ENCODE measurements at regions not wholly inside any gene's neighbourhood (a gene's known extent, or its start where the extent isn't known, plus 50 kb on each side); places are given as distances from the start of the nearest gene placed in this dataset.

DNA sequence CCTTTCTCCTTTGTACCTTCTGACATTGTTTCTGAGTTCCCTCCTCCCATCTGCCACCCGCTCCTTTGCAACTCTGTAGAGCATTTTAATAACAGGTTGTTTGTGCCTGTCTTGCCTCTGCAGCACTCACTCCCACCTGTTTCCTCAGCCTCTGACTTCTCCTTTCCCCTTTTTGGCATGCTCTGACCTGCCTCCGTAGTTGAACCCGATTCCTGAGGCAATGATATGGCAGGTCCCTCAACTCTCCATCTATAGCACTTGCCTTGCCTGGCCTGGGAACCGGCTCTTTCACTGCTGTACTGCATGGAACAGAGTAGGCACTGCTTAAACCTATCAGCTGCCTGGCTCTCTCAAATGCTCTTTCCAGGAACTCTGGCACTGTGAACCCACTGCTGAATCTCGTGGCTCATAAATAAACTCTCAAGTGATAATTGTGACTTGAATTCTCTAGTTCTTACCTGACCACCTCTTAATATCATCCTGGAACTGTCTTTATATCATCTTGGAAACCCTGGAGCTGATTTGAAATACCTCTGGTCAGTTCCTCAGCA lies 50.3 kb downstream of the UTRN start:
- no peak for DNase-seq

DNA sequence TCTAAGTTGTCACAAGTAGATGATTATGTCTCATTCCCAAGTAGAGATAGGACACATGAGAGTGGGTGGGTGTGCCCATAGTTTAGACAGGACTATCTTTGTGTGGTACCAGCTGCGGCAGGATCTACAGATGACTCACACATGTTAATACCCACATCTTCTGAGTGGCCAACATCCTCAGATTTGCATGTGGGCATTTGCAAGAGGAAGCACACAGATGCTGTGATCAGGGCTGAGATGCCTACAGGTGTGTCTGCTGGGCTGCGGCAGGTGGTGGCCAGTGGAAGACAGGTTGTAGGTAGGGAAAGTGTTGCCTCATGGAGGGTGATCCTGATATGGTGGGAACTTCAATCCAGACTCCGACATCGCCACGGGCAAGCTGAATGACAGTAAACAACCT lies 50.8 kb downstream of the UTRN start:
- DNase-seq: no peak

DNA sequence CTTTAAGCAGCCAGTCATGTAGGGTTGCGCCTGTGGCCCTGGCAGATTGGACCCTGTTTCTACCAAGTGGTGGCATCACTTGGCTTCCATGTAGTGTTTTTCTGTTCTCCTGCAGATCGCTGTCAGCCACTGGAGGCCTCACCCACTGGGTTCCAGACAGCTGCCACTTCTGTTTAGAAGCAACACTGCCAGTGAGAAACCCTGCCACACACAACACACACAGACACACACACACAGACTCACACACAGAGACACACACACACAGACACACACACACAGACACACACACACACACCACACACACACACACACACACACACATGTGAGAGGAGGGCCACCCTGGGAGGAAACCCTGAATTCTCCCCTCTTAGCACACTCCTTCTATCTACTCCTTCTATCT lies 51.8 kb downstream of the UTRN start:
- no peak for DNase-seq

DNA sequence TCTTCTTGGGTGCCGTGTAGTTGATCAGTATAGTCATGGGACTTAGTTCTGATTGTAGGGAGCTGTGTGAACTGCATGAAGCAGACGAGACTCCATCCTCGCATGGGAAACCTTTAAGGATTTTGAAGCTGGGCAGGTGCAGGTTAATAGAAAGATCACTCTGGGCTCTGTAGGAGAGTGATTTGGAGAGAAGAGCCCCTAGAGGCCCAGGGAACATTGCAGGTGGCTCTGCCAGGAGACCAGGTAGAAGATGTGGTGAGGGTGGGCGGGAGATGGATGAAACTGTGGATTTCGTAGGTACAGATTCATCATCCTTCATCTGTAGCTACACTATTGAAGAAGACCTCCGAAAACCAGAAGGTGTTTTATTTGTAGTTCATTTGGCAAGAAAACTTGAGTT lies 53.3 kb downstream of the UTRN start:
- DNase-seq: no peak

DNA sequence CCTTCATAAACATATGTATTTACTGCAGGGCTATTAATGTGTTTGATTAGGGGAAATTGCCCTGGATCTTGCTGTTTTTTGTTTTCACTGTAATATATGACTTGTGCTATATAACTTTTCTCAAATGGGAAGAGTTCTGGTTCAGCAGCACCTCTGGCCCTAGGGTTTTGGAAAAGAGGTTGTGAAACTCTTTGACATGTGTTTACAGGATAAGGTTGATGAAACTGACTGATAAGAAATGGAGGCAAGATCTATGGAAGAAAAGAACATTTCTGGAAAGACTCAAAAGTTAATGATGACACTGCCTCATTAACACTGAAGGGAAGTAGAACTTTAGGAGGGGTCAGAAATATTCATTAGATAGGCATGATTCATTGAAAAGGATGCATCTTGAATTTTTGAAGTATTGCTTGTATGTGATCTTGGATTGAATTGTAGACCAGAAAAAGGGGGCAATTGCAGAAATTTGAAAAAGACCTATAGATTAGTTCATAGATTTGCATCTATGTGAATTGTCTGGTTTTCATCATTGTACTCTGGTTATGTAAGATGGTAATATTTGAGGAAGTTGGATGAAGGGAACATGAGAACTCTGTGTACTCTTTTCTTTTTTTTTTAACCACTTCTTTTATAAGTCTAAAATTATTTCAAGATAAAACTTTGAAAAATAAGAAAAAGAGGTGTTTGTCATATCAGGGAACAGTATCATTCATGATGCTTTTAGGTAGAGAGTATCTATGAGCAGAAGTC lies 54.0 kb downstream of the UTRN start:
- no peak for DNase-seq

DNA sequence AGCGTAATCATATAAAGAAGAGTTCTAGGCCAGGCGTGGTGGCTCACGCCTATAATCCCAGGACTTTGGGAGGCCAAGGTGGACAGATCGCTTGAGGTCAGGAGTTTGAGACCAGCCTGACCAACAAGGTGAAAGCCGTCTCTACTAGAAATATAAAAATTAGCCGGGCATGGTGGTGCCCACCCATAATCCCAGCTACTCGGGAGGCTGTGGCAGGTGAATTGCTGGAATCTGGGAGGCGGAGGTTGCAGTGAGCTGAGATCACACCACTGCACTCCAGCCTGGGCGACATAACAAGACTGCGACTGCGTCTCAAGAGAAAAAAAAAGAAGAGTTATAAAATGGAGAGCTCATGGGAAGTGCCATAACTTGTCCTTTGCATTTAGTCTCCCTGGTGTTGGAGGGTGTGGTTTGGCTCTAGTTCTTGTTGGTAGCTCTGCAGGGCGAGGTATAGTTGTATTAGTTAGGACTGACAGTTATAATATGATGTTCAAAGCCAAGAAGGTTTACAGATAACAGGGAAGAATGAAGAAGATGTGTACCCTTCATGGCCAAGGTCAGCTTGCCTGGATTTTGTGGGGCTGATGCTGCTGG lies 54.8 kb downstream of the UTRN start:
- DNase-seq: no peak

DNA sequence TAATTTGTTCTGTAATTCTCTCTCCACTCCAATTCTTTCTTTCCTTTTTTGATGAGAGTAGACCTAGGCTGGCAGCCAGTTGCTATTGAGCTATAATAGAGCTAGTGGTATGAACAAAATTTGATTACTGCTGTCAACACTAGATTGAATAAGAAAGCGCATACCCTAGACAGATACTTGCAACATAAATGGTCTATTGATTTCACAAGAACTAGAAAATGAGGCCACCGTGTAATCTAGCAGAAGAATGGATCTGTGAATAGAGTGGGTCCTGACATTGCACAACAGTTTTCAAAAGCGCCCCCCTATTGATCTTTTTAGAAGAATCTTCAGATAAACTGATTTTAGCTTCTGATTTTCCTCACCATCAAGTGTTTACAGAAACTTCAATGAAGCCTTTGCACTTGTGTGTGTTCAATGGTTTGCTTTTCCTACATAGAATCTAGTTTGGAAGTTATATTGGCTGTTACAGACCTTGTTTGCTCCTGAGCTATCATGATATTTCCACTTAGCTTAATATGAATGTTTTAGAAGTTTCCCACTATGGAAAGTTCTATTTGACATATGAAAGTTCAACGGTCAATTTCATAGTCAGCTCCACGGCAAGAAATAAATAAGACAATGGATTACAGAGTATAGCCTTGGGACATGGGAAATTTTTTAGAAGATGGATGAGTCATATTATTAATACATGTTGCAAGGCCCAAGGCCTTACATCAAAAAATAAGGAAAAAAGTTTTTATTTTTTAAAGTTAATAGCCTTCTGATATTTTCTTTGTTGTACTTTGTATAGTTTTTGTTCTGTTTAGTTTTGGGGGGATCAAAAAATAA lies 55.6 kb downstream of the UTRN start:
- no peak for DNase-seq

DNA sequence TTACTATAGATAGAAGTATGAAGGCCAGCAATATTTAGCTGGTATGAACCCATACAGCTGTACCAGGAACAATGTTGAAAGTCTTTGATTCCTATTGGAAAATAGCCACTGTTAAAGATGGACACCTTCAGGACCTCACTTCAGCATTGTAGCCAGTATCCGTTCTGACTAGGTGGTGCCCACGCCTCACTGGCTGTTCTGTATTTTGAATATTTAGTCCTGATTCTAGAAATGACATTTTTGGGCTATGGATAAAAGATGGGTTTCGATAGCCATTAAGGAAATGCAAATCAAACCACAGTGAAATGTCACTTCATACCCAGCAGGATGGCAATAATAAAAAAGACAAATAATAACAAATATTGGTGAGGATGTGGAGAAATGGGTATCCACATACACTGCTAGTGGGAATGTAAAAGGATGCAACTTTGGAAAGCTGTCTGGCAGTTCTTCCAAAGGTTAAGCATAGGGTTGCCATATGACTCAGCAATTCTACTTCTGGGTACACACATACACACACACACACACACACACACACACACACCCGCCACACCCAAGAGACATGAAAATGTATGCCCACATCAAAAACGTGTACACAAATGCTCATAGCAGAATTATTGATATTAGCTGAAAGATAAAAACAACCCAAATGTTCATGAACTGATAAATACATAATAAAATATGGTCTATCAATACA lies 56.8 kb downstream of the UTRN start:
- no peak for DNase-seq

DNA sequence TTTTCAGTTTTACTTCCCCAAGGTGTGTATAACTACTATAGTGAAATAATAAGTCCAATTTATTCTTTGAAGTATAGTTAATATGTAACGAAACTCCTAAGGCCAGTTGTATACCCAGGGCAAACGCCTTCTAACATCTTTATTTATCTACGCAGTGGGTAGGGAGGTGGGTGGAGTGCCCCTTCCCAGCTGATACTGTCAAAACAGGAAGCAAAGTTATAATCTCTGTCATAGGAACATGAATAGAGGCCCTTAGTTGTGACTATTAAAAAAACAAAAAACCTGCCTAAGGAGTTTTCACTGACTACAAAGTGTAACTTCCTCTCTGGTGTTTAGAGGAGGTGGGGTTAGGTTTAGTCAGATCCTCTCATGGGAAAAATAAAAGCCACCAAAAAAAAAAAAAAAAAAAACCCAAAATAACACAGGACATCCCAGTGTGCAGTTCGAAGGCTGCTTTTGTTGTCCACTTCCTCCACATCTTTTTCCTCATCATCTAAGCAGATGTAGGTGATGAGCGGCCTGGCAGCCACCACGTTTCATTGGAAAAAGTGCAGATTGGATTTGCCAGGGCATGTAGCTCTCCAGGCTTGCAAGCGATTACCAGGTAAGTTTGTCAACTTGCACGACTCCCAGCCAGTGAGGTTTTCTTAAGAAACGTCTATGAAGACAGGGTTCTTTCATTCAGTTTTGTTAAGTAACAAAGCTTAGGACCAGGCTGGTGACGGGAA lies 58.7 kb downstream of the UTRN start:
- no peak for DNase-seq

DNA sequence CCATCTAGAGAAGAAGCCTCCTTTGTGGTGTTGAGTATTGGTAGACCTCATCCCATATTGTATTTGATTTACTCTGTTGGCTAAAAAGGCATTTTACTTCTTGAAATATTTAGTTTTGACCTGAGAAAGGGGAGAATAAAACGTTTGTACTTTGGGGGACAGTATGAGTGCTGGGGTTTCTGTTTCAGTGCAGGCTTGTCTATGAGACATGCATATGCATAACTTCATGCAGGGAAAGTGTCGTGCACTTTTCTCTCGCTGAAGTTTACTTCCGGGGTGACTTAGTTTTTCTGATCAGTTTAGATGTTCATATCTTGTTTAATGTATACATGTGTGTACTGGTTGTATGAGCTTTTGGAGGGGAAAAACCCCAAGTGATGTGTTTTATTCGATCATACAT lies 59.5 kb downstream of the UTRN start:
- no peak for DNase-seq

DNA sequence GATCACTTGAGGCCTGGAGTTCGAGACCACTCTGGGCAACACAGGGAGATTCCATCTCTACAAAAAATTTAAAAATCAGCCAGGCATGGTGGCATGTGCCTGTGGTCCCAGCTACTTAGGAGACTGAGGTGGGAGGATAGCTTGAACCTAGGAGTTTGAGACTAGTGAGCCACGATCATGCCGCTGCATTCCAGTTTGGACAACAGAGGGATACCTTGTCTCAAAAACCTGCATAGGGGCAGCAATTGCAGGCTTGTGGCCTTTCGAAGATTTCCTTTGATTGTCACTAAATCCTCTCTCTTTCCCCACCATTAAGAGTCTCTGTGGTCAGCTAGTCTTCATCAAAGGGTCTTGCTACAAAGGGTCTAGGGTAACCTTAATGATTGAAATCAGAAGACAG lies 60.3 kb downstream of the UTRN start:
- no peak for DNase-seq

DNA sequence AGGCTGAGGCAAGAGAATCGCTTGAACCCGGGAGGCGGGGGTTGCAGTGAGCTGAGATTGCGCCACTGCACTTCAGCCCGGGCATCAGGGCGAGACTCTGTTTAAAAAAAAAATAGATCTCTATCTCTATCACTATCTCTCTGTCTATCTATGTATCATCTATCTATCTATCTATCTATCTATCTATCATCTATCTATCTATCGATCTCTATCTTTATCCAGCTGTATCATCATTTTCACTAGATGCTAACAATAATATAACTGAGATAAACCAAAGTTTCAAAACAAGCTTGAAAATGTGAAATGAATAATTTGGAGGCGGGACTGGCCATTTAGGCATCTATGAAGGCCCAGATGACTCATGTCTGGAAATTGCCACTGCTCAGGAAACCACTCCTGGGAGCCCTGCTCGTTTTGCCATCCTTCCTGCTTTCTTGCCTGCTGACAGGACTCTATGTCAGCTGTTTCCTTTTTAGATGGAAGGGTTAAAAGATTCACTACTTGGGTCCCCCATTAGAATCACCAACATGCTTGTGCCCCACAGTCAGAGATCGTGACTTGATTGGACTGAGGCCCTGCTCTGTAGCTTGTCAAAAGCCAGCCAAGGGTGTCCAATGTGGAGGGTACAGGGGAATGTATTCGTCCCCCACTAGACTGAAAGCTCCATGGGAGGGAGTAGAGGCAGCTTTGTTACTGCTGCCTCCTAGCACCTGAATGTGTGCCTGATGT lies 61.7 kb downstream of the UTRN start:
- DNase-seq: no peak

DNA sequence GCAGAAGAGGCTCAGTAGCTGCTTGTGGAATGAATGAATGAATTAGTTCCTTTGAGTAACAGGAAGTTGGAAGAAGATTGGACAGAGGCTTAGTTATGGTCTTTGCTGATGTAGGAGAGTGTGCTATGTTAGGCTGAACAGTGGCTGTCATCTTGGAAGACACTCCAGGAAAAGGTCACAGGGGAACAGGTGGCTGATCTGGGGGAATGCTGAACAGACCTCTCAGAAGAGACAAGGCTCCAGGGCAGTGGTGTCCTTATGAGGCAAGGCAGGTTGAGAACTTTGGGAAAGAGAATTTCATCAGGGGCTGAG lies 62.3 kb downstream of the UTRN start:
- DNase-seq: no peak

DNA sequence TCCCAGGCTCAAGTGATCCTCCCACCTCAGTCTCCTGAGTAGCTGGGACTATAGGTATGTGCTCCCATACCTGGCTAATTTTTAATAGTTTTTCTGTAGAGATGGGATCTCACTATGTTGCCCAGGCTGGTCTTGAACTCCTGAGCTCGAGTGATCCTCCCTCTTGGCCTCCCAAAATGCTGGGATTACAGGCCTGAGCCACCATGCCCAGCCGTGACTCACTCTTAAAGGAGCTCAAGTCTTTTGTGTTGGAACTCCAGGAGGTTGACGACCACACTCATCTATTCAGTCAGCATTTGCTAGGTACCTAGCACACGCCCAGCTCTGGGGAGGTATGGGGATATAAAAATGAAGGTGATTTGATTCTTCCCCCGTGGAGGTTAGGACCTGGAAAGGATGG lies 62.8 kb downstream of the UTRN start:
- DNase-seq: no peak

DNA sequence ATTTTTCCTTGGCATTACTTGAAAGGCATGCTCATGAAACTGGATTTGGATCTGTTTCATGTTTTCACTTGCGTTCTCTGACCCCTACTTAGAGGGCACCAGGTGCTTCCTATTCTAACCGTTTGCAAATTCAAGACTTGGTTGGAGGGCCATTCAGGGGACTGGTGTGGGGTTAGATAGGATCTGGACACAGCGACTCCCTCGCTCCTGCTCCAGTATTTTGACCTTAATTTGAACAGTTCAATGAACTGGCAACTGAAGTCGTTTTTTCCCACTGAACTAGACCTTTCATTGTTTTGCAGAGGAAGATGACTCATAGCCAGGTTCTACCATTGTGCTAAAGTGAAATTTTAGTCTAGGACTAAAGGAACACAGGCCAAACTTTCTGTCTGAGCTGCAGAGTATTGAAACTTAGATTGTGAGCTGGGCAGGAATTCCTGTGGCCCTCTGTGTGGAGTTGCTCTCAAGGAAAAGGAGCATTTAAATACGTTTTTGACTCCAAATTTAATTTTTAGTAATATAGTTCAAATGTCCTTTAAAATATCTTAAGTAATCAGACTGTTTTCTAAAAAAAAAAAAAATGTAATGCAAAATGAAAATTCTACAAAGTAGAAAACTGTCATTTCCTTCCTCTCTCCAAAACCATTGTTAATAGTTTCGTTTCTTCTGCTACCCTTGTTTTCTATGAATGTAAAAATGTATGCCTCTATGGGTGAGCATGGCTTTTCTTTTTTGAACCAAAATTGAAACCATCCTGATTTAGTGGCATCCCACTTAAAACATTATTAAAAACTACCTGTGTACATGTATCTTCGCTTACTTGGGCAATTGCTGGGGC lies 64.8 kb downstream of the UTRN start:
- DNase-seq: no peak

DNA sequence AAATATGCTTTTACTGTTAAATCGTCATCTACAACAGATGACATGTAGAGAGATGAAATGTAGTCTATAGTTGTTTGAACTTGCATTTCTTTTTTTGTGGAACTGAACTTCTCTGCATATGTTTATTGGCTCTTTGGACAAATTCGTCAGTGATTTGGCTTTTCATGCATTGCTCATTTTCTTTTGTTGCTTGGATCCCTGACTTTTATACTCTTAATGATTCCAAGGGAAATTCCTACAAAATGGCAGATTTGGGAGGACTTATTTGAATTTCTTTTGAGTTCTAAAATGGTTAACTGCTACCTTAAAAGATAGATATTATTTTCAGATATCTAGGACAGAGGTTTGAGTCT lies 65.4 kb downstream of the UTRN start:
- no peak for DNase-seq

DNA sequence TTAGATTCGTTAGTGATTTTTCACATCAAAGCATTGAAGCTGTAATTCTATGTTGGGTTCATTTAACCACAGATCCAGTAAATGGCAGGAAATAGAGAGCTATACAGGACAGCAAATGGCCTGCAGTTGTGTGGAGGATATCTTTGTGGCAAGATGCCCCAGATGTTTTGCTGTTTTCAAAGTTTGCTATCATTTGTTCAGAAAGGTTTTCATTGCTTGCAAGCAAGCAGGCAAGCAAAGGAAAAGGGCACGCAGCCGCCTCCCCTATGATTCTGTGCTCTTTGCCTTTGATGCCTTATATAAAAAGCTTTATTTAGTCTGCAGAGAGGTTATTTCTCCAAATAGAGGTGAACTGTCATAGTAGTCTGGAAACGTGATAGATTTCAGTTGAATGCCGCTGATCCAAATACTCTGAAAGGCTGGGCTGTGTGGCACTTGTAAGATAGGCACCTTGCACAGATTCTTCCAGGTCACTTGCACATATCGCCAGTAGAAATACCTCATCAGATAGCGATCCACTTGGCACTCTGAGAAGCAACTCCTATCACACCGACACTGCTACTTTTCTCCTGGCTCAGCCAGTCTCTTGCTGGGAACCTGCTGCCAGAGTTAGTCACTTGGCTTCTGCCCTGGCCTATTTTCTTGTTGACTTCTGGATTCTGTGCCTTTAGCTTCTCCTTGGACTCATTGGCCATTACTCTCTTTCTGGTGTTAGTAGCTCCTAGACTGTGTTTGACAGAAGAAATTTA lies 66.4 kb downstream of the UTRN start:
- no peak for DNase-seq

DNA sequence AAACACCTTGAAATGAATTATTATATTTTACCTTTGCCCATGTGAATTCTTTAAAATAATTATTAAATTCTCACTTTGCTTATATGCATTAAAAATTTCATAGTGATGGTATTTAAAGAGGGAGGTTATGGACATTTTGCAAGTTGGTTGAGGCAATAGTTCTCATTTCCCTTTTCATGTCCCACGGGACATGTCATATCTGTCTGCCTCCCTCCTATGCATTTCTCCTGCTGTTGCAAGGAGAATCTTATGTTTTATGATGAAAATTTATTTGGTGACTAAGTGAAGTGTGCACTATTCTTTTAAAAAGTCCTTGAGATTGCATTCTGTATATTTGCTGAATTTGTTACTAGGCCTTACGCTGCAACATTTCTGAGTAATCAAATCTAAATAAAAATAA lies 67.2 kb downstream of the UTRN start:
- no peak for DNase-seq

DNA sequence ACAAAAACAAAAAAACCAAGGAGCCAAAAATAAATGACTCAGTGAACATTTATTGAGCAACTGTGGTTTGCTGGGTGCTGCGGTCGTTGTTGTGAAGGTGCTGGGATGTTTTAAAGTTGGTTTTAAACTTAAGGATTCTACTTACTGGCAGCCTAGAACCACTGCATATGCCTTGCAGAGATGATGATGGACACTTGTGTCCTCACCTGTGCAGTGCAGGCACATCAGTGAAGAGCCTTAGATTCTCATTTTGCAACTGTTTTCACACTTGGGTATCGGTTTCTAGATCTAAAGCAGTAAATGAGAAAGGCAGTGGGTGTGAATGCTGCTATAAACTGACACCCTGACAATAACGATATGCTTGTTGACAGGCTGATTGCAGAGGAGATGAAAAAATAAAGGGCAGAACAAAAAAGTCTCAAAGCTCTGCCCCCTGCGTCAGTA lies 68.8 kb downstream of the UTRN start:
- no peak for DNase-seq

DNA sequence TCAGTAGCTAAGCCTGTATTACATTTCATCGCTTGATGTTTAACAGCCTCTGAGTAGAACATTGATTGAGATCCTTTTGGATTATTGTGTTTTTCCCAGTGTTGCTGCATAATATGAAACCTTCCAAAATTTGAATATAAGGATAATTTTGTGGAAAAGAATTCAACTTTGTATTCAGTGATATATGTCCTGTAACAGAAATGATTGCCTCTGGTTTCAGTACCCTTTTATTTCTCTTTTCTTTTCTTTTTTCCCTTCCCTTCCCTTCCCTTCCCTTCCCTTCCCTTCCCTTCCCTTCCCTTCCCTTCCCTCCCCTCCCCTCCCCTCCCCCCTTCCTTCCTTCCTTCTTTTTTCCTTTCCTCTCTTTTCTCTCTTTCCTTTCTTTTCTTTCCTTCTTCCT lies 74.6 kb downstream of the UTRN start:
- no peak for DNase-seq
